GM18873 (cell line): ENCODE measurements at regions not wholly inside any gene's neighbourhood (a gene's known extent, or its start where the extent isn't known, plus 50 kb on each side); places are given as distances from the start of the nearest gene placed in this dataset.
"Not testable (repeated sequence)": the region's sequence is repeated elsewhere in the genome, so short reads cannot be mapped to it uniquely, and the experiment has no call there.

ENCODE experiments used
- ATAC-seq: cut with Tn5 transposase; IDR thresholded peaks from one replicate; pipeline ENCODE4 v1.9.1; 2021; ENCODE audit warnings: mild to moderate bottlenecking, moderate library complexity, moderate number of reproducible peaks; ENCODE audit not compliant: unreplicated experiment, low FRiP score

DNA sequence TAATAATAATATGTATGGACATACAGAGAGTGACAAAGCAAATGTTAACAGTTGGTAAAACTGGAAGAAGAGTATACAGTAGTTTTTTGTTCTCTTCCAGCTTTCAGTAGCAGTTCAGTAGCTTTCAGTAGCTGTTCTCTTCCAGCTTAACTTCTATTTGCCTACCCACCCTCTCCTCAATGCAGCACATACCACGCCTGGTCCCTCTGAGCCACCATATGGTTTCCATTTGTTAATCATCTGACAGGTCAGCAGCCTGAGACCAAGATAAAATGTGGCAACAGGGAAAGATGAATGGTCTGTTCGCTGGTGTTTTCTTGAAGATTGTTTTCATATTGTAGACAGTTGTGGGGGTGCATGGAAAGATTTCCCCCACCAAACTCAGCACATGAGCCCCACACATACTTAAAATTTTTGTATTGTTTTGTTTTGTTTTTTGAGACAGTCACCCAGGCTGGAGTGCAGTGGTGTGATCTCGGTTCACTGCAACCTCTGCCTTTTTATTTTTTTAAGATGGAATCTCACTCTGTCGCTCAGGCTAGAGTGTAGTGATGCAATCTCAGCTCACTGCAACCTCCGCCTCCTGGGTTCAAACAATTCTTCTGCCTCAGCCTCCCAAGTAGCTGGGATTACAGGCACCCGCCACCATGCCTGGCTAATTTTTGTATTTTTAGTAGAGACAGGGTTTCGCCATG is 56.8 kb downstream of the ATP6V0E2 start:
- not testable (repeated sequence) for ATAC-seq

DNA sequence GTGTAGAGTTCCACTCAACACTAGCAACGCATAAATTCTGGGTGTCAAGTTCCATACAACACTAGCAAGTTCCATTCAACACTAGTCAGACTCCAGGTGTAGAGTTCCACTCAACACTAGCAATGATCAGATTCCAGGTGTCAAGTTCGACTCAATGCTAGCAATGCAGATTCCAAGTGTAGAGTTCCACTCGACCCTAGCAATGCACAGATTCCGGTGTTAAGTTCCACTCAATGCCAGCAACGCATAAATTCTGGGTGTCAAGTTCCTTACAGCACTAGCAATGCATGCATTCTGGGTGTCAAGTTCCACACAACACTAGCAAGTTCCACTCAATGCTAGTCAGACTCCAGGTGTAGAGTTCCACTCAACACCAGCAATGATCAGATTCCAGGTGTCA is 60.0 kb downstream of the ATP6V0E2 start:
- not testable (repeated sequence) for ATAC-seq

DNA sequence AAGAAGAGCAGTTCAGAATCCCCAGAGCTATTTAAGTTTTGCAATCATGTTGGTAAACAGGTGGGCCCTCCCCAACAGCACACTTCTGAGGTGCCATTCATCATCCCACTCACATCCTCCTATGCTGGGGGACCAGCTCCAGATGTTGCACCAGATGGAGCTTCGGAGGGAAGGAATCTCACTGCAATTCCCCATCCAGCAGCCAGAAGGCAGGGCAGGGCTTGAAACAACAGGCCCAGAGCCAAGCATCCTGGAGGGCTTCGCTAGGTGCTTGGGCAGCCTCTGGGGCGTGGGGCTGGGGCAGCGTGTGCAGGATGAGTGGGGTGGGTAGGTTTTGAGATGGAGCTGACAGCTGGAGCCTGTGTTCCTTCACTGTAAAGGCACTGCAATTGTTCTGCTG is 73.6 kb downstream of the ATP6V0E2 start:
- ATAC-seq: not testable (repeated sequence)

DNA sequence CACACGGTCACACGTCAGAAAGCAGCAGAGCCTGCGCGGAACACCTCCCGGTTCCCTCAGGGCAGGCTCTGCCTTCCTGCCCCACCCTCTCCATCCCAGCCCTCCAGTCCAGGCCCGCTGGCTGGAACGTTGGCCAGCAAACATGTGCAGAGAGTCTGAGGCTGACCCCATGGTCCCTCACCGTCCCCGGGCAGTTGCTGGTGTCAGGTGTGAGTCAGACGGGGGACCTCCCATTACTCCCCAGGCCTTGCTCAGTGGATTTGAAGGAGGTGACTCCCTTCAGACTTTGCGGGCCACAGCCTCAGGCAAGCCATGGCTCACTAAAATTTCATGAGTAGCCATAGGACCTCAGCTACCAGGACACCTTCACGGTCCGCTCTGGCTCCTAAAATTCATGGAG is 74.7 kb downstream of the ATP6V0E2 start:
- not testable (repeated sequence) for ATAC-seq

DNA sequence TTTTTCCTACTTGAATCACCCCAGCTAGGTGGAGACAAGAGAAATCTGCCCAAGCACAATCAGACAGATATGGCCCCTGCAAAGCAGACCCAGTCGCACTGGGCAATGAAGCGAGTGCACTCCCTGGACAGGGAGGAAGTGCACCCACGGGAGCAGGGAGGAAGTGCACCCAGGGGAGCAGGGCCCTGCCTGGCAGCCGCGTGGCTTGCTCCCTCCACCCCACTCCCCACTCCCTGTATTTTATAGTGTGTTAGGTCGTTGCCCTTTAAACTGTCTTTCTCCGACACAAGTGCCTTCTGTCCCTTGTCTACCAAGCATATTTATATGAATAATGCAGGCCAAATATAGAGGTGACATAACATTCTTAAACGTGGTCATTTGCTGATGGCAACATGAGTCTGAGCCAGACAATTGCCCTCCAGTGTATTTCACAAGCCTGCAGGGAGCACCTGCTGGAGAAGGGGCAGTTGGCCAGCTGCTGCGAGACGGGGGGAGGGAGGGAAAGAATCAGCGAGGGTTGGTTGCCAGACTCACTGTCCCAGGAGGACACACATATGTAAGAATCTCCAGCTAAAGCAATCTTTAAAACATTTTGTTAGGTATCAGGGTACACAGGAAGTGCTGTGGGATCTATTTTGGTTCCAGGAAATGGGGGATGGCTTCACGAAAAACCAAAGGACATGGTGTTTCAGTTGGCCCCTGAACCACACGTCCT is 76.3 kb downstream of the ATP6V0E2 start:
- ATAC-seq: not testable (repeated sequence)

DNA sequence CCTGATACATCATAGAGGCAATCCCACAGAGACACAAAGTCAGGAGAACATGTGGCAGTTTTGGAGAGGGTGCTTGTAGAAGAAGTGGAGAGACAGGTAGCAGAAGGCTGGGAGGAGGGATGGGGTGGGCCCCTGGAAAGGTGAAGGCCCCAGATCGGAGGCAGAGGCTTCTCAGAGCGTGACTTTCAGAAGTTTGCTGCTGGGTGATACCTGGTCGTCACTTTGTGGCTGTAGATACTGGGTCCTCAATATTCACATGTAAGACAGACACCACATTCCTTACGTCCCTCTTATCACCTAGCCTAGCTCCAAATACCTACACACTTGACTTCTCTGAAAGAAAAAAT is 76.8 kb downstream of the ATP6V0E2 start:
- not testable (repeated sequence) for ATAC-seq

DNA sequence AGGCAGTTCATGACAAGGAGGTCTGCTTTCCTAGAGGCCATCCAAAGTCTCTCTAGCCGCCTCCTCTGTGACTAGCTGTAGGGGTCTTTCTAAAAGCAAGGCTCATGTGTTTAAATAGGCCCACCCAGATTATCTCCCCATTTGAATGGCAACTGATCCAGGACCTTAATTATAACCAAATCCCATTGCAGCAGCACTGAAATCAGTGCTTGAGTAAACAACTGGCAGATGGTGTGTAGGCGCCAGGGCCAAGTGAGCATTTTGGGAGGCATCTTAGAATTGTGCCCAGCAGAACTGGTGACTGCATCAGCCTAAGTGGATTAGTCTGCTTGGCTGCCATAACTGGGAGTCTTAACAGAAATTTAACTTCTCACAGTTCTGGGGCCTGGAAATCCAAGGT is 77.8 kb downstream of the ATP6V0E2 start:
- ATAC-seq: not testable (repeated sequence)

DNA sequence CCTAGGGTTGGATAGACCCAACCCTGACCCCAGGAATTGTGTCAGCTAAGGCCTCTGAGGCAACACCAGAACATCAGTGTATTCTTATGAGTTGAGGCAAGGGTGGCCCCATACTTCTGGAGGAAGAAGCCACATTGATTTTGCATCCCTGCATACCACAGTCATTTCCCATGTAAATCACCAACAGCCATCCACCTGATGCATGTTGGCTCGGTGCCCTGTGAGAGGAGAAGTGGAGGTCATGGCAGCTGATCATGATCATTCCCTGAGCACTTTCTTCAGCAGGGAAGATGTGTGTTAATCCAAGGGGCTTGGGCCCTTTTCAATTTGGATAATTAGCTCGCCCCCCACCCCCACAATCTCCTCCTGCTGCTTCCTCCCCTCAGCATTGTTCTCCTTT is 85.1 kb downstream of the ATP6V0E2 start:
- not testable (repeated sequence) for ATAC-seq

DNA sequence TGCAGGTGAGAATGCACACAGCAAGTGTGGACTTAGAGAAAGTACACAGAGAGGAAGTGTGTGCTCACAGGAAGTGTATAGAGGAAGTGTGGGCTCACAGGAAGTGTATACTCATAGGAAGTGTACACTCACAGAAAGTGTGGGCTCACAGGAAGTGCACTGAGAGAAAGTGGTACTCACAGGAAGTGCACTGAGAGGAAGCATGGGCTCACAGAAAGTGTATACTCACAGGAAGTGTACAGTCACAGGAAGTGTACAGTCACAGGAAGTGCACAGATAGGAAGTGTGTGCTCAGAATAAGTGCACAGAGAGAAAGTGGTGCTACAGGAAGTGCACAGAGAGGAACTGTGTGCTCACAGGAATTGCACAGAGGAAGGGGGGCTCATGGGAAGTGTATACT is 87.1 kb downstream of the ATP6V0E2 start:
- ATAC-seq: not testable (repeated sequence)

DNA sequence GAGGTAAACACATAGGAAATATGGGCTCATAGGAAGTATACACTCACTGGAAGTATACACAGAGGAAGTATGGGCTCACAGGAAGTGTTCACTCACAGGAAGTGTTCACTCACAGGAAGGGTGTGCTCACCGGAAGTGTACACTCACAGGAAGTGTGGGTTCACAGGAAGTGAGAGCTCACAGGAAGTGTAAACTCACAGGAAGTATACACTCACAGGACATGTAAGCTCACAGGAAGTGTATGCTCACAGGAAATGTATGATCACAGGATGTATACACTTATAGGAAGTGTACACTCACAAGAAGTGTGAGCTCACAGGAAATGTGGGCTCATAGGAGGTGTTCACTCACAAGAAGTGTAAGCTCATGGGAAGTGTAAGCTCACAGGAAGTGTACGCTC is 88.1 kb downstream of the ATP6V0E2 start:
- ATAC-seq: not testable (repeated sequence)

DNA sequence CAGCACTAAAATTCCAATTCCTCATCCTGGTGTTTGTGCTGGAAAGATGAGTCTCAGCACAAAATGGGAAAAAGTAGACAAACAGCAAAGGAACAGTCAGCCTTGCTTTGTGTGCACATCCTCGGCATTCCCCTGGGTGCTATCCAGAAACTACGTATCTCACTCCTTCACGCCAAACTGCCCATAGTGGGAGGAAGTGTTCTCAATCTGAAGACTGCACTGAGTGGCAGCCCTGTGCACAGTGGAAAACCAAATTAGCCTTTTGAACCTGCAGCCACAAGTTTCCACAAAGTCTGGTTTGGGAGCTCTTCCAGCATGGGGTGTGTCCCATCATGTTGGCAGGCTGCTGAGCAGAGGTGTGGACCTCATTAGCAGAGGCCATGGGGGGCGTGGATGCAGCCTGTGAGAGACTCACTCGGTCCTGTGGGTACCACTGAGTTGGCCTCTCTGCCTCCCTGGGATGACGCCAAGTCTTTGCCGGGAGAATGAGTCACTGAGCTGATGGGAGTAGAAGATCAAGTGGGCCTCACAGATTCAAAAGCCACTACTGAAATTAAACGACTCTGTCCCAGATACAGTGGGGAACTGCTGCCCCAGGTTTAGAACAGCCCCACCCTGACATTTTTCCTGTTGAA is 89.0 kb downstream of the ATP6V0E2 start:
- ATAC-seq: not testable (repeated sequence)

DNA sequence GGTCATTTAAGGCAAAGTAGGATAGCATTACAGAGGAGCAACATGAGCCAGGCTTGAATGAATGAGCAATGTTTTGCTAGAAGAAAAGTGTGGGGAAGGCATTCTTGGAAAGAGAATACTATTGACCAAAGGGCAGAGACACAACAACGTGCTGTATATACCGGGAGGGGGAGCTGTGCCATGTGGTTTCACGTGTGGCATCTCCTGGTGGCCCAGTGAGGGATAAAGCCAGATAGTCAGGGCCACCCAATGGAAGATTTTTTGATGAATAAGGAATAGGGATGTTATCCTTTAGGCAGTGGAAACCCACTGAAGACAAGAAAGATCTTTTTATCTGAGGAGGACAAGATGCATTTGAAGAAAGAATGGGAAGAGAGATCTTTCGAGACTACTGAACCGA is 90.2 kb downstream of the ATP6V0E2 start:
- not testable (repeated sequence) for ATAC-seq

DNA sequence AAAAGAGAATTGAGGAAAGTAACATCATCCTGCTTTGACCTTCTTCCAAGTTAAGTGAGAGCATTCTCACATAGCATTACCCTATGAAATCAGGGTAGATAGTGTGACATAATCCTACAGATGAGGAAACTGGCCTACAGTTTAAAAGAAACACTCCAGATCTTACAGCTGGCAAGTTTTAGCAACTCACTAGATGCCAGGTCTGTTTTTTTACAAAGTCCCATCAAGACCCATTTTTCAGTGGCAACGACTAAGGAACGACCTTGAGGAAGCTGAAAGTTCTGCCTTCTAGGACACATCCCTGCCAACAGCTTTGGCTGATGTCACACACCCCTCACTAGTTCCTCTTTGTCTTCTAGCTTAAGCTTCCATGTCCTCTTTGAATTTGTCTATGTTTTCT is 92.7 kb downstream of the ATP6V0E2 start:
- ATAC-seq: not testable (repeated sequence)

DNA sequence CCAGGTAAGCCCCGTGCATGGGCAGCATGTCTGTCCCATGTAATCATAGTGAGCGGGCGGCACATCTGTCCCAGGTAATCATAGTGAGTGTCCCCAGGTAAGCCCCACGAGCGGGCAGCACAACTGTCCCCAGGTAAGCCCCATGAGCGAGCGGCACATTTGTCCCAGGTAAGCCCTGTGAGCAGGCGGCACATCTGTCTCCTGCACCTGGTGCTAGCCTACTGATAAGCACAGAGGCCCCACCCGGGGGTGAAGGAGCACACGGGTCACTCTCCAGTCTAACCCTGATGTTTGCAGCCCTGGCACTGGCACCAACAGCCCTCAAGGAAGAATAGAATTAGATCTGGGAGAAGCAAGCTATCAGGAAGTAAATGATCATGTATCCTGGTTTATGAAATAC is 99.2 kb downstream of the ATP6V0E2 start:
- not testable (repeated sequence) for ATAC-seq

DNA sequence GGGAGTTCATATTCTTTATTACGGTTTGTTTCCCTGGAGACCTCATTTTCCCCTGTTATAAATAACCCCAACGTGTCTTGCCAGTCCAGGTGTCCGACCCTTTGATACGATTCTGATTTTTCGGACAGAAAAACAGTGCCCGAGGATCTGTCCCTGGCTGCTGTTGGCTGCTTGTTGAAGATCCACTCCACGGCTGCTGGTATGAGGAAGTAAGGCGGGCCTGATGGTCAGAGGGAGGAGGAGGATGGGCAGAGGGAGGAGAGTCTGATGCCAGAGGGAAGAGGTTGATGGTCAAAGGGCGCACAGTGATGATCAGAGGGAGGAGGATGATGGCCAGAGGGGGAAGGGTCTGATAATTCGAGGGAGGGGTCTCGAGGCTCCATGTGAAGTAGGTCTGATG is 99.9 kb downstream of the ATP6V0E2 start:
- ATAC-seq: not testable (repeated sequence)

DNA sequence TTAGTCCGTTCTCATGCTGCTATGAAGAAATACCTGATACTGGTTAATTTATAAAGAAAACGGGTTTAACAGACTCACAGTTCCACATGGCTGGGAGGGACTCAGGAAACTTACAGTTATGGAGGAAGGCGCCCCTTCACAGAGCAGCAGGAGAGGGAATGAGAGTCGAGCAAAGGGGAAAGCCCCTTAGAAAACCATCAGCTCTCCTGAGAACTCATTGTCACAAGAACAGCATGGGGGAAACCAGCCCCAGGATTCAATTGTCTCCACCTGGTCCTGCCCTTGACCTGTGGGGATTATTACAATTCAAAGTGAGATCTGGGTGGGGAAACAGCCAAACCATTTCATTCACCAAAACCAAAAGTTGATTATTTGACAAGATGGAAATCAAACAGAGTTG is 101.8 kb downstream of the ATP6V0E2 start:
- not testable (repeated sequence) for ATAC-seq

DNA sequence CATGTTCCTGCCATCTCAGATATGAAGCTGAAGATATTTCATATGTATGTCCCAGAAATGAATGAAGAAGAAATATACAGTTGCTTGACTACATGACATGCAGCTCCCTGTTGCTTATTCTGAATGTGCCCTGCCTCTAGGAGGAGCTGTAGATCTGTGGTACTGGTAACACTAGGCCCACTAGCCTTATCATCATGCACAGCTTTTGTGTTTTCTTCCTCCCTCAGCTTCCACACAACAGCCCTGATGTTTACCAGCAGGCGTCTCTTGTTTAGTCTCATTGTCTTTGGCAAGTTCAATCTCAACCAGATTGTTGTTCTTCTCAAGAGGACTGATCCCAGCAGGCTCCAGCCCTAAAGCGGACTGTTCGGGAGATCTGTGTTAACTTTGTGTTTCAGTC is 104.8 kb downstream of the ATP6V0E2 start:
- not testable (repeated sequence) for ATAC-seq

DNA sequence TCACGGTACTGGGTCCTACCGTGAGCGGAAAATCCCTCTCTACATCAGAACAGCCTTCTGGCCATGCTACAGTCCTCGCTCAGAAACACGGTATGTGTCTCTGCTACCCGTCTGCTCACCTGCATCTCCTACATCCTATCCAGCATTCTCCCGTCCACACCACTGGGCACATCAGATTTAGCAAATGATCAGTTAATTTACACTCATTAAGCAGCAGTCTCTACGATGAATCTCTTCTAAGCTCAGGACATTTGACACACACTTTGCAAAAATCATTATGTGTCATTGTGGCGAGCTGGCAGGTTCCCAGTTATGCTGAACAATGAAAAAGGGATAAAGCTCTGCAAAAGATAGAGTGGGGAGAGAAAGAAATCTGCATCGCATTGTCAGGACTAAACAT is 105.2 kb downstream of the ATP6V0E2 start:
- ATAC-seq: not testable (repeated sequence)

DNA sequence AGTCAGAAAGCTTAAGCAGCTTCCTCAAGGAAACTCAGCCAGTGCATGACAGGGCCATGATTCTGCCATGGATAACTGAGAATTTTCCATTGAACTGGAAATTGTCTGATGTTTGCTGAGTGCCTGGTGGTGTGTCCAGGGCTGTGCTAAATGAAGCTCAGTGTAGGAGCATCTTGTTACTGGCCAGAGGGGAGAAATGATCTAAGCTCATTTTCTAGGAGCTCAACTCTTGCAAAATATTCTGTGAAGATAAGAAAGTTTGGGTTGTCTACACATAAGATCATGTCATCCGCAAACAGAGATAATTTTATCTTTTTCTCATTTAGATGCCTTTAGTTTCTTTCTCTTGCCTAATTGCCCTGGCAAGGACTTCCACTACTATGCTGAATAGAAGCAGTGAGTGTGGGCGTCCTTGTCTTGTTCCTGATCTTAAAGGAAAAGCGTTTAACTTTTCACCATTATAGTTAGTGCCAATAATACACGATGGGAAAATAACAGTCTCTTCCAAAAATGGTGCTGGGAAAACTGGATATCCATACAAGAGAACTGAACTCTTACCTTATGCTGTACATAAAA is 108.9 kb downstream of the ATP6V0E2 start:
- ATAC-seq: not testable (repeated sequence)

DNA sequence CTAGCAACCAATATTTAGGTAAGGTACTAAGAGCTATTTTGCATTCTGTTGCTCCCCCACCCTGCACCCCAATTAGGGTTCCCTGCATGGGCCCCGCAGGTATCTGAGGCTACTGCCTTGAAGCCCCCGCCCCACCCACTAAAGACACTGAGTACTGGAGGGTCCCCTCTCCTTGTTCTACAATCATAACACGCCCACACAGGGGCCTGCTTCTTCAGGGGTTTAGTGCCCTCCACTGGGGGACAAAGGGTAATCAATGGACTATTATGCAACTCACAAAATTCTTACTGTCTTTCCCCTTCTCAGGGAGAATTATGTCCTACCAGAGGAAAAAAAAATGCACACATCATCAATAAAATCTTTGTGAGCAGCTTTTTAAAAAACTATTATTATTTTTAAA is 113.1 kb downstream of the ATP6V0E2 start:
- not testable (repeated sequence) for ATAC-seq

DNA sequence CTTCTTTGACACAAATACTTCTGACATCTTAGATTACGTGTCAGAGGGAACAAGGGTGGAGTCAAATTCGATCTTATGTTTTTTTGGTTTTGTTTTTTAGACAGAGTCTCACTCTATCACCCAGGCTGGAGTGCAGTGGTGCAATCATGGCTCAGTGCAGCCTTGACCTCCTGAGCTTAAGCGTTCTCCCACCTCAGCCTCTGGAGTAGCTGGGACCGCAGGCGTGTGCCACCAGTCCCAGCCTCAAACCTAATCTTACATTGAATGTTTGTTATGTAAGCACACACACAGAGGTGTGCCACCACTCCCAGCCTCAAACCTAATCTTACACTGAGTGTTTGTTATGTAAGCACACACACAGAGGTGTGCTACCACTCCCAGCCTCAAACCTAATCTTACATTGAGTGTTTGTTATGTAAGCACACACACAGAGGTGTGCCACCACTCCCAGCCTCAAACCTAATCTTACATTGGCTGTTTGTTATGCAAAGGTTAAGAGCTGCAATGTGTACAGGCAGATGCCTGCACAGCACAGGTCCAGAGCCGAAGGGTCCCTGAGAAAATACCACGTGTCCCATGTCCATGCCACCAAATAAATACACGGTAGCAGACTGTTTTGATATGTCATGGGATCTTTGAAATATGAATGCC is 118.0 kb downstream of the ATP6V0E2 start:
- not testable (repeated sequence) for ATAC-seq
